Sigmoid colon (tissue), 4 donors: ENCODE measurements at regions not wholly inside any gene's neighbourhood (a gene's known extent, or its start where the extent isn't known, plus 50 kb on each side); places are given as distances from the start of the nearest gene placed in this dataset.

Experiments used
- CTCF ChIP-seq, 4 experiments: fragments of 450-650 bp in 3 of 4; fragments of 200-600 bp in 1 of 4; IDR thresholded peaks; one replicate each; pipeline ENCODE4 v1.5.1; 2016 to 2019; ENCODE audit warnings: antibody characterized with exemption in 4 of 4, mild to moderate bottlenecking in 3 of 4, moderate library complexity in 2 of 4
- POLR2A ChIP-seq, 2 donors: fragments of 450-650 bp; IDR thresholded peaks; one replicate each; pipeline ENCODE4 v1.6.1; 2016; ENCODE audit warnings: antibody characterized with exemption in 2 of 2, mild to moderate bottlenecking in 2 of 2, moderate library complexity in 2 of 2
- POLR2AphosphoS5 ChIP-seq, 4 donors: sonication (generic); formaldehyde crosslinking; IDR thresholded peaks; one replicate each; pipeline ENCODE4 v1.6.1; 2017; ENCODE audit warnings: antibody characterized with exemption in 4 of 4

GRCh38 chr12:34393821-34394150 lies 371.5 kb downstream of the ALG10 start:
- no peak for TF ChIP-seq CTCF (IDR thresholded peaks at IDR 0.05)
- no peak for TF ChIP-seq POLR2A (IDR thresholded peaks at IDR 0.05)
- TF ChIP-seq POLR2AphosphoS5 (IDR thresholded peaks at IDR 0.05), result no peak
